Endothelial cell of umbilical vein (primary cell): ENCODE measurements at regions not wholly inside any gene's neighbourhood (a gene's known extent, or its start where the extent isn't known, plus 50 kb on each side); places are given as distances from the start of the nearest gene placed in this dataset.

Source experiments
- BruUV-seq: library from RNA; stranded (reverse); fragments of 400-500 nt; replicated peaks from 2 replicates; lab custom pipeline; 2021; lab: Mats Ljungman, UMichigan
- CTCF ChIA-PET: fragments of 300-600, 350-600 bp; sonication (Branson Sonifier 250); formaldehyde crosslinking; loops from one replicate; lab custom pipeline; 2021; ENCODE audit warnings: antibody characterized with exemption, inconsistent platforms; lab: Charles Lee
- POLR2A ChIA-PET: fragments of 300-600, 350-600 bp; sonication (Branson Sonifier 250); formaldehyde crosslinking; loops from one replicate; lab custom pipeline; 2021; ENCODE audit warnings: antibody characterized with exemption, inconsistent platforms; lab: Charles Lee
- DNase-seq: peaks from one replicate; pipeline ENCODE4 v3.0.0-alpha.2; 2011; ENCODE audit warnings: low read depth, low spot score
- FAIRE-seq: peaks from 2 replicates; lab custom pipeline; 2011; peaks lifted over from hg19 to GRCh38; lab: Jason Lieb, UNC
- H2AFZ ChIP-seq: 2 replicates; pipeline ENCODE4 v1.6.0; 2012; ENCODE audit warnings: low read depth, low read length, control low read depth, inconsistent platforms
- H3K27ac ChIP-seq: 2 replicates; pipeline ENCODE4 v1.5.1; 2011; ENCODE audit warnings: low read depth, mild to moderate bottlenecking, control low read depth, low read length, moderate library complexity; ENCODE audit not compliant: insufficient read depth
- H3K27me3 ChIP-seq, 2 experiments: 2 replicates each; pipeline versions ENCODE4 v1.6.0 to v1.6.1; 2011; ENCODE audit warnings: low read length in 2 of 2, mixed read lengths in 1 of 2; ENCODE audit not compliant: control insufficient read depth in 2 of 2, insufficient read depth in 2 of 2
- H3K36me3 ChIP-seq, 2 experiments: 2 replicates in 1 of 2; 3 replicates in 1 of 2; pipeline ENCODE4 v1.5.1; 2011; ENCODE audit warnings: low read length in 2 of 2, mild to moderate bottlenecking in 1 of 2, moderate library complexity in 1 of 2; ENCODE audit not compliant: control insufficient read depth in 2 of 2, insufficient read depth in 2 of 2; ENCODE audit errors: extremely low read depth in 1 of 2
- H3K4me1 ChIP-seq: 3 replicates; pipeline ENCODE4 v1.5.1; 2011; ENCODE audit warnings: mild to moderate bottlenecking, low read length; ENCODE audit not compliant: control insufficient read depth, insufficient read depth; ENCODE audit errors: extremely low read depth
- H3K4me2 ChIP-seq: 2 replicates; pipeline ENCODE4 v1.6.1; 2011; ENCODE audit warnings: low read length, control low read depth, mixed read lengths; ENCODE audit not compliant: insufficient read depth
- H3K4me3 ChIP-seq, 3 experiments: fragments of 200-600 bp in 1 of 3; sonication (generic), shearing (Covaris generic) in 1 of 3; replicated peaks in 1 of 3; 2 replicates each; pipeline ENCODE4 v1.5.1; 2011 to 2016; ENCODE audit warnings: control low read depth in 3 of 3, low read length in 3 of 3, mild to moderate bottlenecking in 2 of 3, inconsistent platforms in 1 of 3, low read depth in 1 of 3, moderate library complexity in 1 of 3; ENCODE audit not compliant: insufficient read depth in 1 of 3
- H3K79me2 ChIP-seq: 2 replicates; pipeline ENCODE4 v1.6.0; 2012; ENCODE audit warnings: low read length, inconsistent platforms; ENCODE audit not compliant: control insufficient read depth, insufficient read depth
- H3K9ac ChIP-seq: replicated peaks from 2 replicates; pipeline ENCODE3; 2011; ENCODE audit warnings: low read length, control low read depth; ENCODE audit not compliant: insufficient read depth; ENCODE audit errors: extremely low read depth
- H3K9me1 ChIP-seq: replicated peaks from 3 replicates; pipeline ENCODE4 v1.6.0; 2011; ENCODE audit warnings: mild to moderate bottlenecking, low read length; ENCODE audit not compliant: control insufficient read depth, insufficient read depth; ENCODE audit errors: extremely low read depth
- H3K9me3 ChIP-seq: replicated peaks from 2 replicates; pipeline ENCODE4 v1.5.1; 2012; ENCODE audit warnings: low read length, inconsistent platforms; ENCODE audit not compliant: control insufficient read depth, insufficient read depth
- H4K20me1 ChIP-seq: replicated peaks from 2 replicates; pipeline ENCODE3; 2011; ENCODE audit warnings: mild to moderate bottlenecking, low read length; ENCODE audit not compliant: control insufficient read depth, insufficient read depth; ENCODE audit errors: extremely low read depth
- EZH2 ChIP-seq: IDR thresholded peaks from 2 replicates; pipeline ENCODE4 v1.6.1; 2012; ENCODE audit warnings: borderline replicate concordance, low read depth, mild to moderate bottlenecking, moderate library complexity, low read length, inconsistent platforms; ENCODE audit not compliant: severe bottlenecking
- FOS ChIP-seq: IDR thresholded peaks from 2 replicates; pipeline ENCODE4 v1.6.1; 2011; ENCODE audit warnings: mild to moderate bottlenecking, low read length, moderate library complexity, borderline replicate concordance; ENCODE audit not compliant: insufficient read depth
- GATA2 ChIP-seq: IDR thresholded peaks from 2 replicates; pipeline ENCODE4 v1.7.0; 2011; ENCODE audit warnings: low read depth, mild to moderate bottlenecking, moderate library complexity, mixed read lengths, low read length; ENCODE audit not compliant: insufficient read length, insufficient read depth
- JUN ChIP-seq: IDR thresholded peaks from 2 replicates; pipeline ENCODE4 v1.6.1; 2011; ENCODE audit warnings: borderline replicate concordance, low read depth; ENCODE audit not compliant: insufficient read length, insufficient read depth
- MYC ChIP-seq: IDR thresholded peaks from one replicate; pipeline ENCODE4 v1.6.1; 2011; ENCODE audit warnings: mild to moderate bottlenecking, low read depth, low read length
- POLR2A ChIP-seq: IDR thresholded peaks from 2 replicates; pipeline ENCODE4 v1.6.1; 2012; ENCODE audit warnings: low read depth, mild to moderate bottlenecking, control low read depth, low read length
- dilution Hi-C: fragments of 300-500 bp; cut with MboI; formaldehyde crosslinking; loops from one replicate; pipeline ENCODE4 v1.15.0; 2019; ENCODE audit warnings: low sequenced_read_pairs; ENCODE audit not compliant: extremely low pct_ligation_motif_present
- intact Hi-C: fragments of 100-400 bp; cut with micrococcal nuclease; formaldehyde crosslinking; loops from one replicate; pipeline ENCODE4 v1.10.0; 2022
- TF ChIP-seq, protein P1 (sequence below): IDR thresholded peaks from 2 replicates; pipeline ENCODE4 v1.6.1; 2011; ENCODE audit not compliant: insufficient read depth, insufficient read length
- TF ChIP-seq, protein P2 (sequence below), 2 donors: IDR thresholded peaks; 1 replicate in 1 of 2; 2 replicates in 1 of 2; pipeline ENCODE4 v1.5.1; 2011; ENCODE audit warnings: low read length in 2 of 2, mild to moderate bottlenecking in 2 of 2, moderate library complexity in 2 of 2, control low read depth in 1 of 2, inconsistent platforms in 1 of 2, low read depth in 1 of 2; ENCODE audit not compliant: insufficient read depth in 1 of 2; ENCODE audit errors: extremely low read depth in 1 of 2

DNA sequence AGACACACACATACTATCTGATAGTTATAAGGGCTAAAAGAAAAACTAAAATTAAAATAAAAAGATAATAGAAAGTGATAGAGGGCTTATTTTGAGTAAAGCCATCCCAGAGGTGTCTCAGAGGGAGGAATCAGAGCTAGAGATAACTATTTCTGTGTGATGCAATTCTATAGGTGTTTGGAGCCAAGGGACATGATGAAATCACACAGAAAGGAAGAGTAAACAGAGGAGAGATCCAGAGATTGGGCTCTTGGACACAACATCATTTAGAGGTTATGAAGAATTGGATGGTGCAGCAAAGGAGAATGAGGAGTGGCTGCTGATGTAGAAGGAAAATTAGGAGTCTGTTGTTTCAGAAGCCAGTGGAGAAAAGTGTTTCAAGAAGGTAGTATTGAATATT, 393.5 kb downstream of the DIRAS2 start:
- dilution Hi-C loops (no loop called here), intact Hi-C loops (no loop called here)
- BruUV-seq = no TSS peak
- Histone ChIP-seq H3K9me1 (no peaks in the 10 kb centered on the region), H3K4me3 (no peak overlapping the region), H3K9me3 (no peaks in the 10 kb centered on the region), H3K27me3 (no peaks in the 10 kb centered on the region), H3K9ac (no peak overlapping the region), H2AFZ (no peak overlapping the region), H3K36me3 (no peaks in the 10 kb centered on the region), H4K20me1 (no peaks in the 10 kb centered on the region), H3K27ac (no peak overlapping the region), H3K79me2 (no peaks in the 10 kb centered on the region), H3K4me2 (no peak overlapping the region), H3K4me1 (no peaks in the 10 kb centered on the region)
- ChIA-PET CTCF (no interaction called here), POLR2A (no interaction called here)
- TF ChIP-seq EZH2 = no peak
- no peak for TF ChIP-seq GATA2
- TF ChIP-seq MYC = no peak
- TF ChIP-seq POLR2A = no peak
- FAIRE-seq (no peak), DNase-seq (no peak)

DNA sequence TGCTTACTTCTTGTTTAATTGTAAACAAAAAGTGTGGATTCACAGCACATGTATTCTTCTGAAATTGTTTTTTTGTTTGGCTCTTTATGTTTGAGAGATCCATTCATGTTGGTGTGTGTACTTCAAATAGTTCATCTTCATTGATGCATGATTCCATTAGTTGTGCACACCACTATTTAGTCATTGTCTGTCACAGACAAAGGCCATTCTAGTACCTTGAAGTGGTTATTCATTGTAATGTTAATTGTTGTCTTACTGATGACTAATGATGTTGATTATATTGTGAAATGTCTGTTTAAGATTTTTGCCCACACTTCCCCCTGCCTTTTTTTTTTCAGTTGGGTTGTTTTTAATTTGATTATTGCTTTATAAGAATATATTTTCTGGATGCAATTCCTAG, 391.3 kb downstream of the DIRAS2 start:
- Histone ChIP-seq H3K4me1 (no peaks in the 10 kb centered on the region), H3K4me2 (no peak overlapping the region), H3K79me2 (no peaks in the 10 kb centered on the region), H3K4me3 (no peak overlapping the region), H2AFZ (no peak overlapping the region), H3K9me1 (no peaks in the 10 kb centered on the region), H3K9ac (no peak overlapping the region), H3K36me3 (no peaks in the 10 kb centered on the region), H3K27ac (no peak overlapping the region), H3K27me3 (no peaks in the 10 kb centered on the region), H4K20me1 (no peaks in the 10 kb centered on the region), H3K9me3 (peaks cover under 1% of the 10 kb centered on the region)
- FAIRE-seq (no peak), DNase-seq (no peak)
- BruUV-seq = no TSS peak
- CTCF ChIA-PET = no interaction called here
- POLR2A ChIA-PET = no interaction called here
- intact Hi-C loops (no loop called here), dilution Hi-C loops (no loop called here)
- TF ChIP-seq, protein P1, sequence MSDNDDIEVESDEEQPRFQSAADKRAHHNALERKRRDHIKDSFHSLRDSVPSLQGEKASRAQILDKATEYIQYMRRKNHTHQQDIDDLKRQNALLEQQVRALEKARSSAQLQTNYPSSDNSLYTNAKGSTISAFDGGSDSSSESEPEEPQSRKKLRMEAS = no peak
- no peak for TF ChIP-seq MYC
- TF ChIP-seq POLR2A = no peak
- no peak for TF ChIP-seq JUN
- no peak for TF ChIP-seq EZH2
- no peak for TF ChIP-seq FOS
- TF ChIP-seq, protein P2, sequence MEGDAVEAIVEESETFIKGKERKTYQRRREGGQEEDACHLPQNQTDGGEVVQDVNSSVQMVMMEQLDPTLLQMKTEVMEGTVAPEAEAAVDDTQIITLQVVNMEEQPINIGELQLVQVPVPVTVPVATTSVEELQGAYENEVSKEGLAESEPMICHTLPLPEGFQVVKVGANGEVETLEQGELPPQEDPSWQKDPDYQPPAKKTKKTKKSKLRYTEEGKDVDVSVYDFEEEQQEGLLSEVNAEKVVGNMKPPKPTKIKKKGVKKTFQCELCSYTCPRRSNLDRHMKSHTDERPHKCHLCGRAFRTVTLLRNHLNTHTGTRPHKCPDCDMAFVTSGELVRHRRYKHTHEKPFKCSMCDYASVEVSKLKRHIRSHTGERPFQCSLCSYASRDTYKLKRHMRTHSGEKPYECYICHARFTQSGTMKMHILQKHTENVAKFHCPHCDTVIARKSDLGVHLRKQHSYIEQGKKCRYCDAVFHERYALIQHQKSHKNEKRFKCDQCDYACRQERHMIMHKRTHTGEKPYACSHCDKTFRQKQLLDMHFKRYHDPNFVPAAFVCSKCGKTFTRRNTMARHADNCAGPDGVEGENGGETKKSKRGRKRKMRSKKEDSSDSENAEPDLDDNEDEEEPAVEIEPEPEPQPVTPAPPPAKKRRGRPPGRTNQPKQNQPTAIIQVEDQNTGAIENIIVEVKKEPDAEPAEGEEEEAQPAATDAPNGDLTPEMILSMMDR (IDR thresholded peaks at IDR 0.05; ENCODE audit: extremely low read depth in 1 of 2, insufficient read depth in 1 of 2, low read depth in 1 of 2, low read length in 2 of 2) = no peak
